Stimulated activated CD8-positive, alpha-beta memory T cell treated with anti-CD3 and anti-CD28 coated beads, Interleukin-12 subunit alpha, Interleukin-12 subunit beta, amount 100 ng/mL, for 24 hours (primary cell): ENCODE measurements at regions not wholly inside any gene's neighbourhood (a gene's known extent, or its start where the extent isn't known, plus 50 kb on each side); places are given as distances from the start of the nearest gene placed in this dataset.

ENCODE experiments used
- DNase-seq: peaks from one replicate; pipeline ENCODE4 v3.0.0-alpha.2; 2020; ENCODE audit errors: extremely low read depth

- DNase-seq: no peak
Measured at GRCh38 chr14:61625165-61625564, 70.1 kb upstream of the HIF1A start.

- no peak for DNase-seq
Measured at GRCh38 chr14:61627612-61628011, 67.7 kb upstream of the HIF1A start.

GRCh38 chr14:61628016-61628725 lies 67.1 kb upstream of the HIF1A start:
- no peak for DNase-seq

GRCh38 chr14:61630399-61631044 lies 64.8 kb upstream of the HIF1A start:
- DNase-seq: no peak

- no peak for DNase-seq
Measured at GRCh38 chr14:61631045-61631687, 64.1 kb upstream of the HIF1A start.

GRCh38 chr14:61632401-61632800 lies 62.9 kb upstream of the HIF1A start:
- no peak for DNase-seq

- DNase-seq: no peak
Measured at GRCh38 chr14:61632807-61633206, 62.5 kb upstream of the HIF1A start.

- DNase-seq: no peak
Measured at GRCh38 chr14:61636291-61636690, 59.0 kb upstream of the HIF1A start.

GRCh38 chr14:61636779-61637178 lies 58.5 kb upstream of the HIF1A start:
- no peak for DNase-seq

- DNase-seq: no peak
Measured at GRCh38 chr14:61638595-61639387, 56.5 kb upstream of the HIF1A start.

GRCh38 chr14:61640158-61641136 lies 54.9 kb upstream of the HIF1A start:
- no peak for DNase-seq

- DNase-seq: no peak
Measured at GRCh38 chr14:61641914-61642613, 53.2 kb upstream of the HIF1A start.

GRCh38 chr14:61642614-61642982 lies 52.7 kb upstream of the HIF1A start:
- no peak for DNase-seq

- DNase-seq: no peak
Measured at GRCh38 chr14:61643555-61643954, 51.8 kb upstream of the HIF1A start.

- no peak for DNase-seq
Measured at GRCh38 chr14:61644175-61644574, 51.1 kb upstream of the HIF1A start.

GRCh38 chr14:61644834-61645233 lies 50.5 kb upstream of the HIF1A start:
- DNase-seq: no peak

- DNase-seq: no peak
Measured at GRCh38 chr14:61645247-61645646, 50.1 kb upstream of the HIF1A start.
